Mesendoderm (in vitro differentiated cells): ENCODE measurements at regions not wholly inside any gene's neighbourhood (a gene's known extent, or its start where the extent isn't known, plus 50 kb on each side); places are given as distances from the start of the nearest gene placed in this dataset.

ENCODE experiments used
- DNase-seq: peaks from one replicate; pipeline ENCODE4 v3.0.0; 2013
- H2AK5ac ChIP-seq: 2 replicates; pipeline ENCODE4 v1.6.1; 2013; ENCODE audit warnings: low read length, inconsistent platforms
- H2BK120ac ChIP-seq: 2 replicates; pipeline ENCODE4 v1.6.1; 2013; ENCODE audit warnings: low read depth, mild to moderate bottlenecking, low read length, moderate library complexity, mixed read lengths
- H2BK15ac ChIP-seq: replicated peaks from 2 replicates; pipeline ENCODE4 v1.6.1; 2013; ENCODE audit warnings: low read depth, mild to moderate bottlenecking, moderate library complexity
- H2BK5ac ChIP-seq: 2 replicates; pipeline ENCODE4 v1.6.1; 2013; ENCODE audit warnings: low read length, inconsistent platforms
- H3K18ac ChIP-seq: 2 replicates; pipeline ENCODE4 v1.6.1; 2013; ENCODE audit warnings: mild to moderate bottlenecking, low read length, mixed read lengths
- H3K23ac ChIP-seq: one replicate; pipeline ENCODE4 v1.6.1; 2013; ENCODE audit warnings: low read length
- H3K27ac ChIP-seq: 2 replicates; pipeline ENCODE4 v1.5.1; 2013; ENCODE audit warnings: low read depth, mild to moderate bottlenecking, inconsistent platforms, low read length, moderate library complexity
- H3K27me3 ChIP-seq: 2 replicates; pipeline ENCODE4 v1.6.1; 2013; ENCODE audit warnings: low read length, control low read depth, mild to moderate bottlenecking, inconsistent platforms; ENCODE audit not compliant: insufficient read depth, poor library complexity
- H3K36me3 ChIP-seq: 2 replicates; pipeline ENCODE4 v1.6.1; 2013; ENCODE audit warnings: low read length, inconsistent platforms; ENCODE audit not compliant: control insufficient read depth, insufficient read depth
- H3K4ac ChIP-seq: one replicate; pipeline ENCODE4 v1.6.1; 2013; ENCODE audit warnings: low read depth, mild to moderate bottlenecking, low read length, moderate library complexity
- H3K4me1 ChIP-seq: 2 replicates; pipeline ENCODE4 v1.6.1; 2013; ENCODE audit warnings: low read depth, low read length, inconsistent platforms; ENCODE audit not compliant: control insufficient read depth
- H3K4me2 ChIP-seq: 2 replicates; pipeline ENCODE4 v1.6.1; 2013; ENCODE audit warnings: low read length
- H3K4me3 ChIP-seq: 2 replicates; pipeline ENCODE4 v1.5.1; 2013; ENCODE audit warnings: mild to moderate bottlenecking, low read length
- H3K56ac ChIP-seq: one replicate; pipeline ENCODE4 v1.6.1; 2013; ENCODE audit warnings: low read length
- H3K79me1 ChIP-seq: 2 replicates; pipeline ENCODE4 v1.6.1; 2013; ENCODE audit warnings: low read length, inconsistent platforms
- H3K79me2 ChIP-seq: 2 replicates; pipeline ENCODE4 v1.6.1; 2013; ENCODE audit warnings: mild to moderate bottlenecking, low read length; ENCODE audit not compliant: control insufficient read depth, insufficient read depth
- H3K9ac ChIP-seq: 2 replicates; pipeline ENCODE4 v1.6.1; 2013; ENCODE audit warnings: low read length, inconsistent platforms
- H4K5ac ChIP-seq: one replicate; pipeline ENCODE4 v1.6.1; 2013; ENCODE audit warnings: low read length
- H4K8ac ChIP-seq: one replicate; pipeline ENCODE4 v1.6.1; 2013; ENCODE audit warnings: low read depth, mild to moderate bottlenecking, control low read depth, low read length, moderate library complexity
- WGBS: extraction: QIAGEN DNeasy Blood & Tissue Kit; methylation state at CpG from one replicate; pipeline ENCODE4 v1.1.7; 2013; ENCODE audit warnings: low lambda C conversion rate, missing lambda C conversion rate; ENCODE audit not compliant: insufficient coverage; ENCODE audit errors: extremely low coverage; 5-methylcytosine and 5-hydroxymethylcytosine counted together

GRCh38 chr5:91642581-91642980 is 259.5 kb upstream of the ARRDC3 start:
- no peak overlapping the region for H3K4me3 ChIP-seq
- H3K4ac ChIP-seq: no peak overlapping the region
- H2AK5ac ChIP-seq: no peak overlapping the region
- no peak overlapping the region for H3K27ac ChIP-seq
- no peak overlapping the region for H2BK120ac ChIP-seq
- H2BK5ac ChIP-seq: no peak overlapping the region
- no peak overlapping the region for H3K18ac ChIP-seq
- H3K27me3 ChIP-seq: no peaks in the 10 kb centered on the region
- no peaks in the 10 kb centered on the region for H3K79me2 ChIP-seq
- no peak overlapping the region for H3K9ac ChIP-seq
- no peak overlapping the region for H4K8ac ChIP-seq
- no CpG with 5 or more reads among the region's 5 CpGs for WGBS
- H3K4me2 ChIP-seq: no peak overlapping the region
- H2BK15ac ChIP-seq: no peak overlapping the region
- no peak overlapping the region for H3K56ac ChIP-seq
- DNase-seq: no peak
- H4K5ac ChIP-seq: no peak overlapping the region
- H3K23ac ChIP-seq: no peak overlapping the region
- H3K79me1 ChIP-seq: no peaks in the 10 kb centered on the region
- no peaks in the 10 kb centered on the region for H3K36me3 ChIP-seq
- H3K4me1 ChIP-seq: no peaks in the 10 kb centered on the region

- H3K4me3 ChIP-seq: no peak overlapping the region
- no peak overlapping the region for H3K27ac ChIP-seq
- WGBS: no CpG with 5 or more reads among the region's 2 CpGs
- H3K79me1 ChIP-seq: no peaks in the 10 kb centered on the region
- H3K79me2 ChIP-seq: no peaks in the 10 kb centered on the region
- no peak overlapping the region for H2BK5ac ChIP-seq
- H3K18ac ChIP-seq: no peak overlapping the region
- no peak overlapping the region for H3K56ac ChIP-seq
- H3K23ac ChIP-seq: no peak overlapping the region
- H4K5ac ChIP-seq: no peak overlapping the region
- no peak overlapping the region for H3K4ac ChIP-seq
- no peak overlapping the region for H4K8ac ChIP-seq
- peak; percentile 57 for DNase-seq
- H3K36me3 ChIP-seq: no peaks in the 10 kb centered on the region
- no peak overlapping the region for H3K9ac ChIP-seq
- H2AK5ac ChIP-seq: no peak overlapping the region
- no peak overlapping the region for H3K4me2 ChIP-seq
- H2BK15ac ChIP-seq: no peak overlapping the region
- H3K27me3 ChIP-seq: no peaks in the 10 kb centered on the region
- no peaks in the 10 kb centered on the region for H3K4me1 ChIP-seq
- no peak overlapping the region for H2BK120ac ChIP-seq
Measured at GRCh38 chr5:91641730-91642350, 258.7 kb upstream of the ARRDC3 start.

GRCh38 chr5:91639744-91640143 is 256.6 kb upstream of the ARRDC3 start:
- Histone ChIP-seq H3K4me2 (no peak overlapping the region), H4K8ac (no peak overlapping the region), H3K4ac (no peak overlapping the region), H3K27me3 (no peaks in the 10 kb centered on the region), H3K36me3 (no peaks in the 10 kb centered on the region), H2AK5ac (no peak overlapping the region), H2BK5ac (no peak overlapping the region), H4K5ac (no peak overlapping the region), H2BK120ac (no peak overlapping the region), H3K79me2 (no peaks in the 10 kb centered on the region), H3K23ac (no peak overlapping the region), H3K18ac (no peak overlapping the region), H2BK15ac (no peak overlapping the region), H3K9ac (no peak overlapping the region), H3K4me3 (no peak overlapping the region), H3K4me1 (no peaks in the 10 kb centered on the region), H3K79me1 (no peaks in the 10 kb centered on the region), H3K27ac (no peak overlapping the region), H3K56ac (no peak overlapping the region)
- no peak for DNase-seq
- WGBS: no CpG with 5 or more reads among the region's 3 CpGs

GRCh38 chr5:91638010-91638409 is 254.9 kb upstream of the ARRDC3 start:
- Histone ChIP-seq H3K79me1 (no peaks in the 10 kb centered on the region), H3K4me2 (no peak overlapping the region), H3K4me3 (no peak overlapping the region), H3K4ac (no peak overlapping the region), H4K8ac (no peak overlapping the region), H3K9ac (no peak overlapping the region), H3K18ac (no peak overlapping the region), H3K36me3 (no peaks in the 10 kb centered on the region), H3K23ac (no peak overlapping the region), H2AK5ac (no peak overlapping the region), H3K27ac (no peak overlapping the region), H3K79me2 (no peaks in the 10 kb centered on the region), H2BK120ac (no peak overlapping the region), H2BK5ac (no peak overlapping the region), H4K5ac (no peak overlapping the region), H2BK15ac (no peak overlapping the region), H3K27me3 (no peaks in the 10 kb centered on the region), H3K56ac (no peak overlapping the region), H3K4me1 (no peaks in the 10 kb centered on the region)
- WGBS: no CpG with 5 or more reads among the region's 1 CpG
- DNase-seq: no peak

- Histone ChIP-seq H3K56ac (no peak overlapping the region), H2AK5ac (no peak overlapping the region), H4K5ac (no peak overlapping the region), H3K4ac (no peak overlapping the region), H3K27me3 (no peaks in the 10 kb centered on the region), H3K79me1 (no peaks in the 10 kb centered on the region), H3K27ac (no peak overlapping the region), H2BK15ac (no peak overlapping the region), H3K79me2 (no peaks in the 10 kb centered on the region), H2BK120ac (no peak overlapping the region), H2BK5ac (no peak overlapping the region), H3K36me3 (no peaks in the 10 kb centered on the region), H3K23ac (no peak overlapping the region), H3K9ac (no peak overlapping the region), H4K8ac (no peak overlapping the region), H3K4me3 (no peak overlapping the region), H3K4me1 (no peaks in the 10 kb centered on the region), H3K4me2 (no peak overlapping the region), H3K18ac (no peak overlapping the region)
- peak; percentile 39 for DNase-seq
- WGBS: no CpG with 5 or more reads among the region's 4 CpGs
Measured at GRCh38 chr5:91635950-91636734, 253.0 kb upstream of the ARRDC3 start.
